ENCODE measurements at regions not wholly inside any gene's neighbourhood (a gene's known extent, or its start where the extent isn't known, plus 50 kb on each side); places are given as distances from the start of the nearest gene placed in this dataset.

DNA sequence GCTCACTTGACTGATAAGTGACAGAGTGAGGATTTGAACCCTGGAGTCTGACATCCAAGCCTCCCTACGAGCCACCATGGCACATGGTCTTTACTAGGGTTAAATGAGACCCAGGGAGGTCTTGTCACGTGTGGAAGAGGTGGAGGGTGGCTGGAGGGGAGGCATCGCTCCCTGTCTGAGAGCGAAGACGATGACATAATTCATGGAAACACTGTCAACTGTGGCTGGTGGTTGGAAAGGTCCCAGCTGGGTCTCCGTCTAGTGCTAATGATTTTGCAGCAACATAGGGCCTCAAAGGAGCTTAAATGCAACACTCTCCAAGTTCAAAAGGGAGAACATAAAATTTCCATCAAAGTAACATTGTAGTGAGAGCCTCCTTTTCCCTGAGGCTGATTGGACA is 99.9 kb upstream of the BAIAP2L1 start:
- Histone ChIP-seq H3K9me3 (ENCODE audit: control insufficient read depth, low read length) (peaks cover 4% of the 10 kb centered on the region), H3K27ac (ENCODE audit: low read depth, low read length) (no peak overlapping the region), H3K27me3 (ENCODE audit: control insufficient read depth, insufficient read depth, low read length, poor library complexity, severe bottlenecking) (no peaks in the 10 kb centered on the region), H3K4me1 (ENCODE audit: control insufficient read depth, insufficient read depth, low read length) (no peaks in the 10 kb centered on the region), H3K36me3 (ENCODE audit: control insufficient read depth, insufficient read depth, low read length) (no peaks in the 10 kb centered on the region), H3K4me3 (ENCODE audit: low read length) (no peak overlapping the region), H3K9ac (ENCODE audit: extremely low read depth, low read length, poor library complexity, severe bottlenecking) (no peak overlapping the region)
- H3K4me1 Mint-ChIP-seq, result no peaks in the 10 kb centered on the region
- no peak overlapping the region for H3K4me3 Mint-ChIP-seq
- no peak overlapping the region for H3K27ac Mint-ChIP-seq
- no peaks in the 10 kb centered on the region for H3K36me3 Mint-ChIP-seq (ENCODE audit: low read depth)
- 81 to 83% methylated on average over 5 to 6 of the region's 6 CpGs for WGBS, 2 experiments (ENCODE audit: insufficient coverage in 1 of 2, insufficient read length in 1 of 2)
- DNase-seq, result no peak
- no peak for TF ChIP-seq CTCF (conservative IDR thresholded peaks at IDR 0.05)
- peaks cover 34% of the 10 kb centered on the region for H3K9me3 Mint-ChIP-seq
- H3K27me3 Mint-ChIP-seq (ENCODE audit: insufficient read depth), result peaks cover 10% of the 10 kb centered on the region

GRCh38 chr7:98496618-98497017 is 95.7 kb upstream of the BAIAP2L1 start:
- H3K9ac ChIP-seq (ENCODE audit: extremely low read depth, low read length, poor library complexity, severe bottlenecking), result no peak overlapping the region
- peaks cover 4% of the 10 kb centered on the region for H3K9me3 ChIP-seq (ENCODE audit: control insufficient read depth, low read length)
- no peaks in the 10 kb centered on the region for H3K36me3 ChIP-seq (ENCODE audit: control insufficient read depth, insufficient read depth, low read length)
- Mint-ChIP-seq H3K9me3 (peaks cover 37% of the 10 kb centered on the region), H3K27me3 (ENCODE audit: insufficient read depth) (peaks cover 5% of the 10 kb centered on the region), H3K36me3 (ENCODE audit: low read depth) (no peaks in the 10 kb centered on the region), H3K27ac (no peak overlapping the region), H3K4me1 (no peaks in the 10 kb centered on the region), H3K4me3 (no peak overlapping the region)
- H3K4me3 ChIP-seq (ENCODE audit: low read length), result no peak overlapping the region
- no peak overlapping the region for H3K27ac ChIP-seq (ENCODE audit: low read depth, low read length)
- TF ChIP-seq CTCF (conservative IDR thresholded peaks at IDR 0.05), result no peak
- H3K4me1 ChIP-seq (ENCODE audit: control insufficient read depth, insufficient read depth, low read length), result no peaks in the 10 kb centered on the region
- WGBS, 2 experiments (ENCODE audit: insufficient coverage in 1 of 2, insufficient read length in 1 of 2), result 73 to 83% methylated on average over 1 to 2 of the region's 2 CpGs
- H3K27me3 ChIP-seq (ENCODE audit: control insufficient read depth, insufficient read depth, low read length, poor library complexity, severe bottlenecking), result no peaks in the 10 kb centered on the region
- no peak for DNase-seq

DNA sequence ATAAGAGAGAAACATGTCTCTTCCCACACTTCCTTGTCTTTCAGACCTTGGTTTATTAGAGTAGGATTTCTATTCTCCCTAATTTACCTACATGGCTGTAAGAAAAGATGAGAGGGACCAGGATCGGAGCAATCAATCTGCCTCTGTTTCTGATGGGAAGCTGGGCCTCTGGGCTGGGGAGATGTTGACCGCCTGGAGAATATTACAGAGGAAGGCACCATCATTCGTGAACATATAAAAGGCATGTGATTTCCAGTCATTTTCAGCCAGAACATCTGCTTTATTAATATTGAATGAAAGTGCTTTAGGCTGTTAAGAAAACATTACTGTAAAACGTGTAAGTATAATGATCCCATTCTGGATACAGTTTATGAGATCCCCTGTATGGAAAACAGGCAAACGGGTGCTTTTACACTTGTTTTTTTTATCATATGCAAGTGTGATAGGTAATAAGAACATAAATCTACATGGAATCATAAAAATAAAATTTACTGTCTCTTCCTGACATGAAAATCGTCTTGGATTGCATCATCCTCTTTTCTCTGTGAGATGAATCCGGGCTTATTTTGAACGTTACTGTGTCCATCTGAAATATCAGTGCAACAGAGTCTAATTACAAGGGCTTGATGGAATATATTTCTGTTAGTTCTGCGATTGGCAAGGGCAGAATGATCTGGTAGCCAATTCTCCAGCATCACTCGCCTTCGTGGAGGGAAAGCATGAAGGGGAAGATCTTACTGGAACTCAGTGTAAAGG is 94.5 kb upstream of the BAIAP2L1 start:
- Mint-ChIP-seq H3K4me3 (no peak overlapping the region), H3K36me3 (ENCODE audit: low read depth) (no peaks in the 10 kb centered on the region), H3K9me3 (peaks cover 37% of the 10 kb centered on the region), H3K27ac (no peak overlapping the region), H3K27me3 (ENCODE audit: insufficient read depth) (peaks cover 4% of the 10 kb centered on the region), H3K4me1 (no peaks in the 10 kb centered on the region)
- Histone ChIP-seq H3K4me3 (ENCODE audit: low read length) (no peak overlapping the region), H3K27ac (ENCODE audit: low read depth, low read length) (no peak overlapping the region), H3K4me1 (ENCODE audit: control insufficient read depth, insufficient read depth, low read length) (no peaks in the 10 kb centered on the region), H3K36me3 (ENCODE audit: control insufficient read depth, insufficient read depth, low read length) (no peaks in the 10 kb centered on the region), H3K9me3 (ENCODE audit: control insufficient read depth, low read length) (peaks cover 4% of the 10 kb centered on the region), H3K27me3 (ENCODE audit: control insufficient read depth, insufficient read depth, low read length, poor library complexity, severe bottlenecking) (no peaks in the 10 kb centered on the region), H3K9ac (ENCODE audit: extremely low read depth, low read length, poor library complexity, severe bottlenecking) (no peak overlapping the region)
- no peak for TF ChIP-seq CTCF (conservative IDR thresholded peaks at IDR 0.05)
- WGBS, 2 experiments (ENCODE audit: insufficient coverage in 1 of 2, insufficient read length in 1 of 2), result 87 to 89% methylated on average over 10 to 11 of the region's 11 CpGs
- no peak for DNase-seq
